Kidney (tissue), 13 donors: ENCODE measurements at regions not wholly inside any gene's neighbourhood (a gene's known extent, or its start where the extent isn't known, plus 50 kb on each side); places are given as distances from the start of the nearest gene placed in this dataset.

Experiments
- DNase-seq, 5 donors: peaks; one replicate each; pipeline ENCODE4 v3.0.0-alpha.2; 2013 to 2020
- FAIRE-seq: peaks from 2 replicates; lab custom pipeline; 2012; peaks lifted over from hg19 to GRCh38; lab: Jason Lieb, UNC
- H3K27ac ChIP-seq, 2 donors: one replicate each; pipeline ENCODE4 v1.7.0; 2013; ENCODE audit warnings: low read depth in 2 of 2, low read length in 2 of 2, inconsistent platforms in 1 of 2
- H3K27me3 ChIP-seq: one replicate; pipeline ENCODE4 v1.7.1; 2013; ENCODE audit warnings: low read length, inconsistent platforms; ENCODE audit not compliant: control insufficient read depth, insufficient read depth
- H3K36me3 ChIP-seq, 3 donors: one replicate each; pipeline versions ENCODE4 v1.7.0 to v1.7.1; 2013; ENCODE audit warnings: low read length in 3 of 3, control low read depth in 1 of 3, inconsistent platforms in 1 of 3; ENCODE audit not compliant: insufficient read depth in 3 of 3, control insufficient read depth in 2 of 3
- H3K4me1 ChIP-seq, 3 donors: one replicate each; pipeline versions ENCODE4 v1.7.0 to v1.7.1; 2013; ENCODE audit warnings: low read length in 3 of 3, inconsistent platforms in 1 of 3, low read depth in 1 of 3; ENCODE audit not compliant: control insufficient read depth in 2 of 3, insufficient read depth in 2 of 3
- H3K4me3 ChIP-seq, 3 donors: one replicate each; pipeline versions ENCODE4 v1.7.0 to v1.8.1; 2013; ENCODE audit warnings: low read length in 3 of 3, control low read depth in 1 of 3, inconsistent platforms in 1 of 3
- H3K9ac ChIP-seq, 3 donors: one replicate each; pipeline versions ENCODE4 v1.7.0 to v1.7.1; 2013; ENCODE audit warnings: low read length in 3 of 3, control low read depth in 1 of 3, inconsistent platforms in 1 of 3
- H3K9me3 ChIP-seq, 3 donors: one replicate each; pipeline versions ENCODE4 v1.7.0 to v1.7.1; 2013; ENCODE audit warnings: low read length in 3 of 3, control low read depth in 1 of 3, inconsistent platforms in 1 of 3; ENCODE audit not compliant: control insufficient read depth in 2 of 3, insufficient read depth in 1 of 3
- intact Hi-C: fragments of 100-400 bp; cut with DNase I; formaldehyde crosslinking; loops from one replicate; pipeline ENCODE4 v1.11.1; 2022
- TF ChIP-seq, protein P1 (sequence below): IDR thresholded peaks from 3 replicates; pipeline ENCODE4 v1.5.1; 2012; ENCODE audit warnings: mild to moderate bottlenecking, moderate library complexity, borderline replicate concordance; ENCODE audit not compliant: insufficient read depth; ENCODE audit errors: extremely low read depth
- donor health status: control.
- donor health status: control.
- donor health status: control.
- donor health status: control.
- donor health status: control.
- donor health status: DM: yes; HTN: yes; CAD: no.
- donor health status: Normal renal cell carcinoma (clear cell type).

DNA sequence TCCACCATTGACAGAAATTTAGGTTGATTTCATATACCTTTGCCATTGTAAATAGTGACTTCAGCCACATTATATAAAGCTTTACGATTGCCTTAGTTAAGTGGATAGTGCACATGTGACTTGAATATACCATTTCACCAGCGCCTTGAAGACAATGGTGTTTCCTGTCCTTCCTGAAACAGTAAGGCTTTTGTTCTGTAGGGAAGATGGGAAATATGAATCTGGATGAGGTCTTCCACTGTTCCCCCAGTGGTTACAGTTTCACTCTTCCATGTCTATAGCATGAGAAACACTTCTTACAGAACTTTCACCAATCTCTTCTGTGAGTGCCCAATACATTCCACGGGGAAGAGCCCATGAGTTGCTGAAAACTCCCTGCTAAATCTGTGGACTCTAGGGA lies 240.5 kb downstream of the TRIB2 start:
- Histone ChIP-seq H3K27ac (no peak overlapping the region), H3K4me3 (no peak overlapping the region), H3K27me3 (no peaks in the 10 kb centered on the region), H3K9ac (no peak overlapping the region), H3K9me3 (no peaks in the 10 kb centered on the region), H3K36me3 (no peaks in the 10 kb centered on the region), H3K4me1 (no peaks in the 10 kb centered on the region)
- DNase-seq, result no peak
- intact Hi-C loops, result no loop called here
- no peak for FAIRE-seq
- TF ChIP-seq, protein P1, sequence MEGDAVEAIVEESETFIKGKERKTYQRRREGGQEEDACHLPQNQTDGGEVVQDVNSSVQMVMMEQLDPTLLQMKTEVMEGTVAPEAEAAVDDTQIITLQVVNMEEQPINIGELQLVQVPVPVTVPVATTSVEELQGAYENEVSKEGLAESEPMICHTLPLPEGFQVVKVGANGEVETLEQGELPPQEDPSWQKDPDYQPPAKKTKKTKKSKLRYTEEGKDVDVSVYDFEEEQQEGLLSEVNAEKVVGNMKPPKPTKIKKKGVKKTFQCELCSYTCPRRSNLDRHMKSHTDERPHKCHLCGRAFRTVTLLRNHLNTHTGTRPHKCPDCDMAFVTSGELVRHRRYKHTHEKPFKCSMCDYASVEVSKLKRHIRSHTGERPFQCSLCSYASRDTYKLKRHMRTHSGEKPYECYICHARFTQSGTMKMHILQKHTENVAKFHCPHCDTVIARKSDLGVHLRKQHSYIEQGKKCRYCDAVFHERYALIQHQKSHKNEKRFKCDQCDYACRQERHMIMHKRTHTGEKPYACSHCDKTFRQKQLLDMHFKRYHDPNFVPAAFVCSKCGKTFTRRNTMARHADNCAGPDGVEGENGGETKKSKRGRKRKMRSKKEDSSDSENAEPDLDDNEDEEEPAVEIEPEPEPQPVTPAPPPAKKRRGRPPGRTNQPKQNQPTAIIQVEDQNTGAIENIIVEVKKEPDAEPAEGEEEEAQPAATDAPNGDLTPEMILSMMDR, result no peak

GRCh38 chr2:12959935-12960334 lies 243.2 kb downstream of the TRIB2 start:
- DNase-seq (no peak), FAIRE-seq (no peak)
- Histone ChIP-seq H3K27ac (no peak overlapping the region), H3K36me3 (no peaks in the 10 kb centered on the region), H3K9ac (no peak overlapping the region), H3K4me1 (no peaks in the 10 kb centered on the region), H3K4me3 (no peak overlapping the region), H3K9me3 (no peaks in the 10 kb centered on the region), H3K27me3 (no peaks in the 10 kb centered on the region)
- TF ChIP-seq, protein P1, result no peak
- intact Hi-C loops, result no loop called here

DNA sequence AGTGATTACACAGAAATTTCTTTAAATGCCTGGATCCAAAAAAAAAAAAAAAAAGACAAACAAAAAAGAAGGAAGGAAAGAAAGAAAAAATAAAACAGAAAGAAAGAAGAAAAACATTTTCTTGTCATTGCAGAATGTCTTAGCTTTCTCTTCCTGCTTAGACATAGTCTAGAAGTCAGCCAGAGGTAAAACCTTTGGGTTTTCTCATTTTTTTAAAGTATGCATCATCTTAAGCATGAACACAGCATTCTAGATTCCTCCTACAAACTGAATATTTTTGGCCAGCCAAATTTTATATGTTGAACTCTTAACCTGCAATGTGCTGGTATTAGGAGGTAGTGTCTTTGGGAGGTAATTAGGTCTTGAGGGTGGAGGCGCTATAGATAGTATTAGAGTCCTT lies 243.9 kb downstream of the TRIB2 start:
- H3K36me3 ChIP-seq, result no peaks in the 10 kb centered on the region
- DNase-seq, result no peak
- no peak overlapping the region for H3K27ac ChIP-seq
- intact Hi-C loops, result no loop called here
- no peaks in the 10 kb centered on the region for H3K9me3 ChIP-seq
- no peak overlapping the region for H3K4me3 ChIP-seq
- TF ChIP-seq, protein P1, result no peak
- no peaks in the 10 kb centered on the region for H3K27me3 ChIP-seq
- H3K9ac ChIP-seq, result no peak overlapping the region
- no peak for FAIRE-seq
- no peaks in the 10 kb centered on the region for H3K4me1 ChIP-seq

GRCh38 chr2:12964904-12965539 lies 248.3 kb downstream of the TRIB2 start:
- no peaks in the 10 kb centered on the region for H3K36me3 ChIP-seq
- intact Hi-C loops, result no loop called here
- H3K27ac ChIP-seq, result no peak overlapping the region
- TF ChIP-seq, protein P1, result no peak
- DNase-seq, result no peak
- no peaks in the 10 kb centered on the region for H3K9me3 ChIP-seq
- H3K4me1 ChIP-seq, result no peaks in the 10 kb centered on the region
- no peaks in the 10 kb centered on the region for H3K27me3 ChIP-seq
- no peak overlapping the region for H3K9ac ChIP-seq
- H3K4me3 ChIP-seq, result no peak overlapping the region
- FAIRE-seq, result no peak
